GM12864 (cell line): ENCODE measurements at regions not wholly inside any gene's neighbourhood (a gene's known extent, or its start where the extent isn't known, plus 50 kb on each side); places are given as distances from the start of the nearest gene placed in this dataset.
"Not testable (repeated sequence)": the region's sequence is repeated elsewhere in the genome, so short reads cannot be mapped to it uniquely, and the experiment has no call there.

ENCODE experiments used
- DNase-seq: peaks from one replicate; pipeline ENCODE4 v3.0.0-alpha.2; 2011; ENCODE audit warnings: low read depth
- H3K4me3 ChIP-seq: 2 replicates; pipeline ENCODE4 v1.5.1; 2011; ENCODE audit warnings: mild to moderate bottlenecking, low read depth, low read length, control low read depth
- TF ChIP-seq, protein P1 (sequence below): IDR thresholded peaks from 2 replicates; pipeline ENCODE4 v1.5.1; 2011; ENCODE audit warnings: low read depth, mild to moderate bottlenecking, moderate library complexity, low read length, control low read depth, inconsistent platforms; ENCODE audit errors: missing control alignments

DNA sequence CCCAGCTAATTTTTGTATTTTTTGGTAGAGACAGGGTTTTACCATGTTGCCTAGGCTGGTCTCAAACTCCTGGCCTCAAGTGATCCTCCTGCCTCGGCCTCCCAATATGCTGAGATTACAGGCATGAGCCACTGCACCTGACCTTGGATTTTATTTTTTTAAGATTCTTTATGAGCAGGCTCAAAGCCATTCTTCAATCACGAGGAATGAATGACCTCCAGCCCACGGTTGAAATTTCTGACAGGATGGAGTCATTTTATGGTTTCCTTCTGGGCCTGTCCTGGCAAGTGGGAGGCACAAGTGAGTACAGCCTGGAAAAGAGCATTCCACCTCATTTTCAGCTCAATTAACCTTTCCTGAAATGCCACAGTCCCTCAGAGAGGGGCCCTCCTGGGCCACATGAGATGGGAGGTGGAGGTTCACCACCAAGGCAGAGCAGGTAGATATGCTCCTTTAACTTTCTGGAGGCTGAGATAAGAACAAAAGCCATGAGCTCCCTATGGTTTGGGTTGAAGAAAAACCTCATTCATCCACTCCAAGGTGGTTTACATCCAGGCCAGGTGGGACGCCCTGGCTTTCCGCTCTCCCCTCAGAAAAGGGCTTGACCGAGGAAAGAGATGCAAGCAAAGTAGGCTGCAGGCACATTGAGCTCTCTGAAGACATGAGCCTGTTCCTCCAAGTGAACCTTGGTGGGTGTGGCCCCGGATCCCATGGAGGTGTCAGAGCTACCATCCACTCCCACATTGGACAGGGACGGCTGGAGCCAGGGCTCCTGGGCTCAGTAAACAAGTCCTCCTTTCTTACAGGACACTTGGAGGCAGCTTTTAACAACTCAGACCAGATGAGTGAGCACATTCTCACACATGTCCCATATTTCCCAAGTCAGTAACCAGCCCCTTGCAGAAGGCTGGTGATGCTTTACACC is 208.5 kb upstream of the SSTR4 start:
- no peak overlapping the region for H3K4me3 ChIP-seq
- no peak for DNase-seq
- TF ChIP-seq, protein P1, sequence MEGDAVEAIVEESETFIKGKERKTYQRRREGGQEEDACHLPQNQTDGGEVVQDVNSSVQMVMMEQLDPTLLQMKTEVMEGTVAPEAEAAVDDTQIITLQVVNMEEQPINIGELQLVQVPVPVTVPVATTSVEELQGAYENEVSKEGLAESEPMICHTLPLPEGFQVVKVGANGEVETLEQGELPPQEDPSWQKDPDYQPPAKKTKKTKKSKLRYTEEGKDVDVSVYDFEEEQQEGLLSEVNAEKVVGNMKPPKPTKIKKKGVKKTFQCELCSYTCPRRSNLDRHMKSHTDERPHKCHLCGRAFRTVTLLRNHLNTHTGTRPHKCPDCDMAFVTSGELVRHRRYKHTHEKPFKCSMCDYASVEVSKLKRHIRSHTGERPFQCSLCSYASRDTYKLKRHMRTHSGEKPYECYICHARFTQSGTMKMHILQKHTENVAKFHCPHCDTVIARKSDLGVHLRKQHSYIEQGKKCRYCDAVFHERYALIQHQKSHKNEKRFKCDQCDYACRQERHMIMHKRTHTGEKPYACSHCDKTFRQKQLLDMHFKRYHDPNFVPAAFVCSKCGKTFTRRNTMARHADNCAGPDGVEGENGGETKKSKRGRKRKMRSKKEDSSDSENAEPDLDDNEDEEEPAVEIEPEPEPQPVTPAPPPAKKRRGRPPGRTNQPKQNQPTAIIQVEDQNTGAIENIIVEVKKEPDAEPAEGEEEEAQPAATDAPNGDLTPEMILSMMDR: no peak

DNA sequence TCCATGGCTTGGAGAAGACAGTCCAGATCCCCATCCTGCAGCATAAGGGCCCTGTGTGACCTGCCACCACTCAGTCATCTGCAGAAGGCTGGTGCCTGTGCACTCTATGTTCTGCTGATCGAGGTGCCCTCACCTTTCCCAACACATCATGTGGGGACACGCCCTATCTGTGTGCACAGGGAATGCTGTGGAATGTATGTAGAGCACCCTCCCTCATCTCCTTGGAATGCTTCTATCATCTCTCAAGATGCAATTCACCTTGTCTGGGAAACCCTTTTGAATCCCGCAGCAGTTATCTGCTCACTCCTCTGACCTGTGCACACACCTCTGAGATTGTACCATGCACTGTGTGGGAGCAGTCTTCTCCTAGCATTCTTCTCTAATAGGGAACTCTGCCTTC is 207.2 kb upstream of the SSTR4 start:
- H3K4me3 ChIP-seq: no peak overlapping the region
- TF ChIP-seq, protein P1: no peak
- DNase-seq: no peak

DNA sequence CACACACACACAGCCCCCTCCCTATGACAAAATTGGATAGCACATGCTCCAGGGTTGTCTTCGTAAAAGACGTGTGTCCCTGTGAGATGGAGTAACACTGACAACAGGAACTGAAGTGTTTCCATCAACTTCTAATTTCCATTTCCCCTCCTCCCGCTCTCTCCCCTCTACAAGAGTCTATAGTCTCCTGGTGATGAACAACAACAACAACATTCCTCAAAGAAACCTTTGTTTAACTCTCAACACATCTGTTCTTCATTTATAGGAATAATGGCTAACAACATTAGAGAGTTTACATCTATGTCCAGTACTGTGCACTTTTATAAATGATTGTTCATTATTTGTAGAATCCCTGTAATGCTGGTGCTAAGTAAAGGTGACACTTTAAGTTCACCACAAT is 205.8 kb upstream of the SSTR4 start:
- no peak for DNase-seq
- no peak overlapping the region for H3K4me3 ChIP-seq
- TF ChIP-seq, protein P1: no peak

DNA sequence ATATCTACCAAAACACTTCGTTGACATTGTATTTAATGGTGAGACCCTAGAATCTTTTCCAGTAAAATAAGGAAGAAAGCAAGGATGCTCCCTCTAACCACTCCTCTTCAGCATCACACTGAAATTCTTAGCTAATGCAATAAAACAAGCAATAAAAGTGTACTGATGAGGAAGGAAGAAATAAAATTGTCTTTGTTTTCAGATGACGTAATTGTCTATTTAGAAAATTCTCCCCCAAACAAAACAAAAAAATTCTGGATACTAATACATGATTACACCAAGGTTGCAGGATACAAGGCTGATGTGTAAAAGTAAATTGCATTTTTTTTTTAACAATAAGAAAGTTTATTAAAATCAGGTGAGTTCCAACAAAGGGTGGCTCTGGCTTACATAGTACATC is 205.0 kb upstream of the SSTR4 start:
- H3K4me3 ChIP-seq: no peak overlapping the region
- DNase-seq: no peak
- TF ChIP-seq, protein P1: no peak

DNA sequence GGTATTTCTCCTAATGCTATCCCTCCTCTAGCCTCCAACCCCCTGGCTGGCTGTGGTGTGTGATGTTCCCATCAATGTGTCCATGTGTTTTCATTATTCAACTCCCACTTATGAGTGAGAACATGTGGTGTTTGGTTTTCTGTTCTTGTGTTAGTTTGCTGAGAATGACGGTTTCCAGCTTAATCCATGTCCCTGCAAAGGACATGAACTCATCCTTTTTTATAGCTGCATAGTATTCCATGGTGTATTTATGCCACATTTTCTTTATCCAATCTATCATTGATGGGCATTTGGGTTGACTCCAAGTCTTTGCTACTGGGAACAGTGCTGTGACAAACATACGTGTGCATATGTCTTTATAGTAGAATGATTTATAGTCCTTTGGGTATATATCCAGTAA is 204.4 kb upstream of the SSTR4 start:
- DNase-seq, H3K4me3 ChIP-seq: not testable (repeated sequence)

DNA sequence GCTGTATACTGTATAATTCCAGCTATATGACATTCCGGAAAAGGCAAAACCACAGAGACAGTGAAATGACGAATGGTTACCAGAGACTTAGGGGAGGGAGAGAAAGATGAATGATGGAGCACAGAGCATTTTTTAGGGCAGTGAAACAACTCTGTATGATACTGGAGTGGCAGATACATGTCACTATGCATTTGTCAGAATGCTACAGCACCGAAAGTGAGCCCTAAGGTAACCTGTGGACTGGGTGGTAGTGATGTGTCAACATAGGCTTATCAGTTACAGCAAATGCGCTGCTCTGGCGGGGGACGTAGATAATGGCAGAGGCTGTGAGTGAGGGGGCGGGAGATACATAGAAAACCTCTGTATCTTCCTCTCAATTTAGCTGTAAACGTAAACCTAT is 201.3 kb upstream of the SSTR4 start:
- TF ChIP-seq, protein P1: no peak
- no peak overlapping the region for H3K4me3 ChIP-seq
- DNase-seq: no peak

DNA sequence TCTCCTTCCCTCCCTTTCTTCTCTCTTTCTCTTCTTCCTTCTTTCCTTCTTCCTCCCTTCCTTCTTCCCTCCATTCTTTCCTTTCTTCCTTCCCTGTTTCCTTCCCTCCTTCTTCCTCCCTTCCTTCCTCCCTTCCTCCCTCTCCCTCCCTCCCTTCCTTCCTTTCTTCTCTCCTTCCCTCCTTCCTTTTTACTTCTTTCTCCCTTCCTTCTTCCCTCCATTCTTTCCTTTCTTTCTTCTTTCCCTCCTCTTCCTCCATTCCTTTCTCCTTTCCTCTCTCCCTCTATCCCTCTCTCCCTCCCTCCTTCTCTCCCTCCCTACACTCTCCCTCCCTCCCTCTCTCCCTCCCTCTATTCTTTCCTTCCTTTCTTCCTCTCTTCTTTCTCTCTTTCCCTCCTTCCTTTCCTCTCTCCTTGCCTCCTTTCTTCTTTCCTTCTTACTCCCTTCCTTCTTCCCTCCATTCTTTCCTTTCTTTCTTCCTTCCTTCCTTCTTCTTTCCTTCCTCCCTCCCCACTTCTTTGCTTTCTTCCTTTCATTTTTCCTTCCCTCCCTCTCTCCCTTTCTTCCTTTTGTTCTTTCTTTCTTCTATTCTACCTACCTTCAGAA is 200.4 kb upstream of the SSTR4 start:
- no peak for DNase-seq
- TF ChIP-seq, protein P1: no peak

More for the DNA sequence above, 200.4 kb upstream of the SSTR4 start:
- no peak overlapping the region for H3K4me3 ChIP-seq
